Epithelial cell of esophagus (primary cell): ENCODE measurements at regions not wholly inside any gene's neighbourhood (a gene's known extent, or its start where the extent isn't known, plus 50 kb on each side); places are given as distances from the start of the nearest gene placed in this dataset.

Experiments
- DNase-seq: peaks from one replicate; pipeline ENCODE4 v3.0.0; 2010; ENCODE audit warnings: low read depth
- H3K4me3 ChIP-seq: 2 replicates; pipeline ENCODE4 v1.5.1; 2011; ENCODE audit warnings: mild to moderate bottlenecking, low read length, control low read depth
- CTCF ChIP-seq: IDR thresholded peaks from 2 replicates; pipeline ENCODE4 v1.5.1; 2011; ENCODE audit warnings: low read depth, mild to moderate bottlenecking, low read length, control low read depth, inconsistent platforms; ENCODE audit not compliant: insufficient read depth; ENCODE audit errors: missing control alignments

GRCh38 chr7:27375958-27376357 is 133.4 kb downstream of the EVX1 start:
- TF ChIP-seq CTCF, result no peak
- H3K4me3 ChIP-seq, result no peak overlapping the region
- DNase-seq, result no peak

GRCh38 chr7:27377988-27378387 is 135.4 kb downstream of the EVX1 start:
- no peak for DNase-seq
- no peak for TF ChIP-seq CTCF
- no peak overlapping the region for H3K4me3 ChIP-seq

- no peak for DNase-seq
Observed at GRCh38 chr7:27382307-27382706, 139.7 kb downstream of the EVX1 start.

GRCh38 chr7:27386581-27386980 is 144.0 kb downstream of the EVX1 start:
- no peak for DNase-seq
- TF ChIP-seq CTCF, result no peak
- no peak overlapping the region for H3K4me3 ChIP-seq

More at GRCh38 chr7:27382307-27382706, 139.7 kb downstream of the EVX1 start:
- H3K4me3 ChIP-seq, result no peak overlapping the region
- no peak for TF ChIP-seq CTCF

- no peak for TF ChIP-seq CTCF
- H3K4me3 ChIP-seq, result no peak overlapping the region
- no peak for DNase-seq
Observed at GRCh38 chr7:27387864-27388263, 145.3 kb downstream of the EVX1 start.

GRCh38 chr7:27388561-27388960 is 146.0 kb downstream of the EVX1 start:
- no peak for DNase-seq
- H3K4me3 ChIP-seq, result no peak overlapping the region
- no peak for TF ChIP-seq CTCF

- TF ChIP-seq CTCF, result no peak
- no peak for DNase-seq
- no peak overlapping the region for H3K4me3 ChIP-seq
Observed at GRCh38 chr7:27389496-27389895, 146.9 kb downstream of the EVX1 start.
